CD4-positive, alpha-beta T cell (primary cell): ENCODE measurements at regions not wholly inside any gene's neighbourhood (a gene's known extent, or its start where the extent isn't known, plus 50 kb on each side); places are given as distances from the start of the nearest gene placed in this dataset.
A peak's percentile ranks its signal among the peaks of the same experiment; 100 is the strongest.

Source experiments
- ATAC-seq: fragments of 200-7000 bp; cut with Tn5 transposase; one replicate; pipeline ENCODE4 v1.10.0; 2022; ENCODE audit warnings: mild to moderate bottlenecking; ENCODE audit not compliant: poor library complexity
- CTCF ChIA-PET: fragments of 350-600 bp; sonication (Branson Sonifier 250); formaldehyde crosslinking; loops from one replicate; lab custom pipeline; 2021; ENCODE audit warnings: antibody characterized with exemption, inconsistent platforms; lab: Charles Lee
- POLR2A ChIA-PET: fragments of 350-600 bp; sonication (Branson Sonifier 250); formaldehyde crosslinking; loops from one replicate; lab custom pipeline; 2021; ENCODE audit warnings: antibody characterized with exemption, inconsistent platforms; lab: Charles Lee
- DNase-seq, 14 experiments: peaks; one replicate each; pipeline ENCODE4 v3.0.0-alpha.2; 2013 to 2020; ENCODE audit warnings: mixed read lengths in 2 of 14
- H3K27ac ChIP-seq, 2 donors: one replicate each; pipeline versions ENCODE4 v1.5.1 to v1.7.0; 2013; ENCODE audit warnings: low read length in 2 of 2, low read depth in 1 of 2, mild to moderate bottlenecking in 1 of 2
- H3K27me3 ChIP-seq, 2 experiments: 1 replicate in 1 of 2; 2 replicates in 1 of 2; pipeline versions ENCODE4 v1.6.1 to v1.7.0; 2013; ENCODE audit warnings: low read length in 2 of 2, control low read depth in 1 of 2, mild to moderate bottlenecking in 1 of 2, moderate library complexity in 1 of 2; ENCODE audit not compliant: insufficient read depth in 2 of 2, control insufficient read depth in 1 of 2
- H3K36me3 ChIP-seq: one replicate; pipeline ENCODE4 v1.6.1; 2013; ENCODE audit warnings: low read length, control low read depth; ENCODE audit not compliant: insufficient read depth
- H3K4me1 ChIP-seq: one replicate; pipeline ENCODE4 v1.6.1; 2013; ENCODE audit warnings: low read length, control low read depth; ENCODE audit not compliant: insufficient read depth
- H3K4me3 ChIP-seq: one replicate; pipeline ENCODE4 v1.5.1; 2013; ENCODE audit warnings: mild to moderate bottlenecking, low read length, moderate library complexity
- H3K9me3 ChIP-seq, 2 experiments: 1 replicate in 1 of 2; 2 replicates in 1 of 2; pipeline versions ENCODE4 v1.6.1 to v1.7.0; 2013; ENCODE audit warnings: low read length in 2 of 2, mild to moderate bottlenecking in 2 of 2, control low read depth in 1 of 2, moderate library complexity in 1 of 2; ENCODE audit not compliant: control insufficient read depth in 1 of 2, insufficient read depth in 1 of 2
- H3K27ac Mint-ChIP-seq: one replicate; pipeline ENCODE4 v1.8.0; 2020; ENCODE audit warnings: mixed read lengths
- H3K27me3 Mint-ChIP-seq: one replicate; pipeline ENCODE4 v1.8.0; 2021; ENCODE audit warnings: mixed read lengths
- H3K36me3 Mint-ChIP-seq: one replicate; pipeline ENCODE4 v1.8.0; 2021; ENCODE audit warnings: low read depth, mixed read lengths
- H3K4me1 Mint-ChIP-seq: one replicate; pipeline ENCODE4 v1.8.0; 2021; ENCODE audit warnings: low read depth, mixed read lengths
- H3K4me3 Mint-ChIP-seq: one replicate; pipeline ENCODE4 v1.8.0; 2020; ENCODE audit warnings: mild to moderate bottlenecking, mixed read lengths
- H3K9me3 Mint-ChIP-seq: one replicate; pipeline ENCODE4 v1.8.0; 2020; ENCODE audit warnings: mixed read lengths
- intact Hi-C, 2 experiments: fragments of 100-400 bp; cut with DNase I in 1 of 2; cut with micrococcal nuclease in 1 of 2; formaldehyde crosslinking; loops; one replicate each; pipeline versions ENCODE4 v1.15.1 to v1.9.0; 2023 to 2025; cut with DNase I, micrococcal nuclease
- TF ChIP-seq, protein P1 (sequence below): fragments of 200-600 bp; IDR thresholded peaks from one replicate; pipeline ENCODE4 v1.8.0; 2022; ENCODE audit warnings: antibody characterized with exemption, mild to moderate bottlenecking

DNA sequence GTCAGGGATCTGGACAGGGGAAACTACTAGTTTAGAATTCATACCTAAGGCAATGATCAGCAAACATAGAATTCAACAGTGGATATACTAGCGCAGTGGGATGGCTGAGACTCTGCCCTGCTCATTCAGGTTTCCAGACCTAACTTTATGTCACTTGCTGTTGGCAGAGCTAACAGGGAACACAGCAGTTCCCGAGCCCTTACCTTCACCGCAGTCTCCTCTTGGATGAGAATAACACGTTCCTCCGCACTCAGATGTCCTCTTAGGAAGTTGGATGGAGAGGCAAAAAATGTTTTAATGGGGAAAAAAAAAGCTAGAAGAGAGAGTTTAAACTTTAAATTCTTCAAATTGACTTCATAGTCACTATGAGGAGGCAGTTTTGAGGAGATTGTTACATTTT is 159.7 kb upstream of the FREM2 start:
- Mint-ChIP-seq H3K9me3 (no peaks in the 10 kb centered on the region), H3K4me3 (no peak overlapping the region), H3K27me3 (peaks cover 30% of the 10 kb centered on the region), H3K4me1 (no peaks in the 10 kb centered on the region), H3K36me3 (no peaks in the 10 kb centered on the region), H3K27ac (no peak overlapping the region)
- TF ChIP-seq, protein P1, sequence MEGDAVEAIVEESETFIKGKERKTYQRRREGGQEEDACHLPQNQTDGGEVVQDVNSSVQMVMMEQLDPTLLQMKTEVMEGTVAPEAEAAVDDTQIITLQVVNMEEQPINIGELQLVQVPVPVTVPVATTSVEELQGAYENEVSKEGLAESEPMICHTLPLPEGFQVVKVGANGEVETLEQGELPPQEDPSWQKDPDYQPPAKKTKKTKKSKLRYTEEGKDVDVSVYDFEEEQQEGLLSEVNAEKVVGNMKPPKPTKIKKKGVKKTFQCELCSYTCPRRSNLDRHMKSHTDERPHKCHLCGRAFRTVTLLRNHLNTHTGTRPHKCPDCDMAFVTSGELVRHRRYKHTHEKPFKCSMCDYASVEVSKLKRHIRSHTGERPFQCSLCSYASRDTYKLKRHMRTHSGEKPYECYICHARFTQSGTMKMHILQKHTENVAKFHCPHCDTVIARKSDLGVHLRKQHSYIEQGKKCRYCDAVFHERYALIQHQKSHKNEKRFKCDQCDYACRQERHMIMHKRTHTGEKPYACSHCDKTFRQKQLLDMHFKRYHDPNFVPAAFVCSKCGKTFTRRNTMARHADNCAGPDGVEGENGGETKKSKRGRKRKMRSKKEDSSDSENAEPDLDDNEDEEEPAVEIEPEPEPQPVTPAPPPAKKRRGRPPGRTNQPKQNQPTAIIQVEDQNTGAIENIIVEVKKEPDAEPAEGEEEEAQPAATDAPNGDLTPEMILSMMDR, result no peak
- ChIA-PET POLR2A (no interaction called here), CTCF (no interaction called here)
- intact Hi-C loops, result no loop called here
- Histone ChIP-seq H3K27me3 (no peaks in the 10 kb centered on the region), H3K36me3 (no peaks in the 10 kb centered on the region), H3K4me1 (no peaks in the 10 kb centered on the region), H3K27ac (no peak overlapping the region), H3K4me3 (no peak overlapping the region), H3K9me3 (no peaks in the 10 kb centered on the region)
- ATAC-seq (no peak), DNase-seq (no peak)

DNA sequence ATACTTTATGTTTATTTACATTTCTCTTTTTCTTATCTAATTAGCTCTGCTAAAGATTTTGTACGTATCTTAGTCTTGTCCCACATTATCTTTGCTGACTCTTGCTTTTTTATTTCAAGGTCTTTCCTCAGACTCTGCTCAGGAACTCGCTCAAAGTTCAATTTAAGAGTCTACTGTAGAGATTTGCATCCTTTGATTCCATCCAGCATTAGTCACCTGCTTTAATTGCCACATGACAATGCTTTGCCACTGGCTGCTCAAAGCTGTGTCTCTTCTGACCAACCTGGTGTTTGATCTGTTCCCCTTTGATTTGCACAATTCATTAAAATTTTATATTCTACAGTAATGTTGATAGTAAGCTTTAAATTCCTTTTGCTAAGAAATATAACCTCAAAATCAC is 157.9 kb upstream of the FREM2 start:
- POLR2A ChIA-PET, result no interaction called here
- TF ChIP-seq, protein P1, result no peak
- H3K4me1 ChIP-seq, result no peaks in the 10 kb centered on the region

DNA sequence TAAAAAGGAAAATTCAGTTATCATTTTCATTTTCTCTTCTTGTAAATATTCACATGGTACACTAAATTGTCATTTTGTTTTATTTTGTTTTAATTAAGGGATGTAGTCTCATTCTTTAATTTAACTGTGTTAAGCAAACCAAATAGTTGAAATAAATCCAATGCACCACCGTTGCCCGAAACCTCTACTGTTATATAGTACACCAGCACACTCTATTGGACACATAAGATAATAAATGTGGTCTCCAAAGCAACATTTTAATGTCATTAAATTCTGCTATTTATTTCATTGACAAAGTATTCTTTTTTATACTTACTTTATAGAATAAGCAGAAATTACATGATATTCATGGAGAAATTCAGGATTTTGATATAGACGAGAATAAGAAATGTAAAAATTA is 156.4 kb upstream of the FREM2 start:
- H3K4me3 Mint-ChIP-seq, result no peak overlapping the region
- Histone ChIP-seq H3K9me3 (no peaks in the 10 kb centered on the region), H3K36me3 (no peaks in the 10 kb centered on the region), H3K27ac (no peak overlapping the region), H3K4me1 (no peaks in the 10 kb centered on the region), H3K27me3 (no peaks in the 10 kb centered on the region), H3K4me3 (no peak overlapping the region)
- no peaks in the 10 kb centered on the region for H3K9me3 Mint-ChIP-seq
- CTCF ChIA-PET, result no interaction called here
- TF ChIP-seq, protein P1, result no peak
- H3K27ac Mint-ChIP-seq, result no peak overlapping the region
- H3K4me1 Mint-ChIP-seq, result no peaks in the 10 kb centered on the region
- H3K27me3 Mint-ChIP-seq, result peaks cover 25% of the 10 kb centered on the region
- POLR2A ChIA-PET, result no interaction called here
- H3K36me3 Mint-ChIP-seq, result no peaks in the 10 kb centered on the region
- DNase-seq (peak in 1 of 14 experiments; percentile 0), ATAC-seq (no peak)
- intact Hi-C loops, result no loop called here

More for the DNA sequence above, 157.9 kb upstream of the FREM2 start:
- Mint-ChIP-seq H3K9me3 (no peaks in the 10 kb centered on the region), H3K36me3 (no peaks in the 10 kb centered on the region), H3K27me3 (peaks cover 30% of the 10 kb centered on the region), H3K4me3 (no peak overlapping the region), H3K27ac (no peak overlapping the region), H3K4me1 (no peaks in the 10 kb centered on the region)
- no peak for ATAC-seq
- H3K9me3 ChIP-seq, result no peaks in the 10 kb centered on the region
- H3K27ac ChIP-seq, result no peak overlapping the region
- H3K27me3 ChIP-seq, result no peaks in the 10 kb centered on the region
- no peaks in the 10 kb centered on the region for H3K36me3 ChIP-seq
- no peak overlapping the region for H3K4me3 ChIP-seq
- intact Hi-C loops, result no loop called here
- no peak for DNase-seq
- CTCF ChIA-PET, result no interaction called here
